Stimulated activated memory B cell treated with anti-CD40 and anti-IgM and Interleukin-4, amounts not matched to agents 10 μg/mL and 1 μg/mL and 100 μg/mL, for 72 hours (primary cell): ENCODE measurements at regions not wholly inside any gene's neighbourhood (a gene's known extent, or its start where the extent isn't known, plus 50 kb on each side); places are given as distances from the start of the nearest gene placed in this dataset.
A peak's percentile ranks its signal among the peaks of the same experiment; 100 is the strongest.

Experiments used
- ATAC-seq: fragments of 150-1000 bp; cut with Tn5 transposase; 2 replicates; pipeline ENCODE4 v1.10.0; 2021
- H3K27ac Mint-ChIP-seq: one replicate; pipeline ENCODE4 v1.8.0; 2022; ENCODE audit warnings: mild to moderate bottlenecking, mixed read lengths
- H3K27me3 Mint-ChIP-seq: one replicate; pipeline ENCODE4 v1.8.0; 2022; ENCODE audit warnings: mixed read lengths
- H3K36me3 Mint-ChIP-seq: one replicate; pipeline ENCODE4 v1.8.0; 2022; ENCODE audit warnings: mixed read lengths
- H3K4me1 Mint-ChIP-seq: one replicate; pipeline ENCODE4 v1.8.0; 2022; ENCODE audit warnings: mixed read lengths
- H3K4me3 Mint-ChIP-seq: one replicate; pipeline ENCODE4 v1.8.0; 2022; ENCODE audit warnings: mild to moderate bottlenecking, moderate library complexity, mixed read lengths
- H3K9me3 Mint-ChIP-seq: one replicate; pipeline ENCODE4 v1.8.0; 2022; ENCODE audit warnings: mixed read lengths

GRCh38 chr4:12770351-12770750 lies 713.8 kb downstream of the RAB28 start:
- Mint-ChIP-seq H3K36me3 (no peaks in the 10 kb centered on the region), H3K4me1 (peaks cover 5% of the 10 kb centered on the region), H3K27ac (no peak overlapping the region), H3K4me3 (no peak overlapping the region), H3K9me3 (no peaks in the 10 kb centered on the region), H3K27me3 (peaks cover 8% of the 10 kb centered on the region)
- ATAC-seq, result no peak

GRCh38 chr4:12761694-12762093 lies 722.4 kb downstream of the RAB28 start:
- Mint-ChIP-seq H3K27ac (no peak overlapping the region), H3K27me3 (peaks cover 8% of the 10 kb centered on the region), H3K9me3 (no peaks in the 10 kb centered on the region), H3K36me3 (no peaks in the 10 kb centered on the region), H3K4me3 (no peak overlapping the region), H3K4me1 (no peaks in the 10 kb centered on the region)
- ATAC-seq, result no peak

GRCh38 chr4:12747154-12747553 lies 737.0 kb downstream of the RAB28 start:
- Mint-ChIP-seq H3K4me1 (no peaks in the 10 kb centered on the region), H3K9me3 (peaks cover 6% of the 10 kb centered on the region), H3K27me3 (no peaks in the 10 kb centered on the region), H3K36me3 (no peaks in the 10 kb centered on the region), H3K27ac (no peak overlapping the region), H3K4me3 (no peak overlapping the region)
- ATAC-seq, result no peak

DNA sequence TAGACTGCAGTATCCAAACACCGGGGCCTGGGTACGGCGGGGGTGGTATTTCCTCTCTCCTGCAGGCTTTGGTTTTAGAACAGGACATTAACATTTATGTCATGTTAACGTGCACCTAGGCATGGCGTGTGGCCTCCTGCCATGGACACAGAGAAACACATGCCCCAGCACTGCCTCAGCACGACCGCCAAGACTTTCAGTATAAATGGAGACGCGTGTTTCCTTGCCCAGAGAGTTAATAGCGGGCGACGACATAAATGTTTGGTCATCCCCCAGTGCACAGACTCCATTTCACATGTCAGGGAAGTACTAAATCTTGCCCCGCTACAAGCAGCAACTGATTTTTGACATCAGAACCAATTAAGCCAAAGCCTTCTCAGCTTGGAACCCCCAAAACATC lies 737.9 kb downstream of the RAB28 start:
- H3K4me3 Mint-ChIP-seq, result no peak overlapping the region
- H3K9me3 Mint-ChIP-seq, result peaks cover 3% of the 10 kb centered on the region
- H3K36me3 Mint-ChIP-seq, result no peaks in the 10 kb centered on the region
- no peak for ATAC-seq
- H3K27ac Mint-ChIP-seq, result no peak overlapping the region
- no peaks in the 10 kb centered on the region for H3K27me3 Mint-ChIP-seq
- no peaks in the 10 kb centered on the region for H3K4me1 Mint-ChIP-seq

DNA sequence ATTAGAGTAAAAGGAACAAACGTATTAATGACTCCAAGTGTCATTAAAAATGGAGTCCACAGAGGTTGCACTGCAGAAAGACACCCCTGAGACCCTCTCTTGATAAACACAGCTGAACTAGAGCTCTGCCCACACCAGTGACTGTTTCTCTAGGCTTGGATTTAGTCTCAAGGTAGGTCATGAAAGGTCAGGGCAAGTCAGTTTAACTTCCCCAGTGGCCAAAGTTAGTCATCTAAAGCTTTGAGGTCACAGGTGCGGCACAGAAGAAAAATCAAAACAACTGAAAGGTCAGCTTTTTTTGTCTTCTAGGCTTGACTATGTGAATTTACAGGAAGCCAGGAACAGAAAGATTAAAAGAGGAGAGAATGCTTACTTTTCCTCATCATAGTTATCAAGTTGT lies 749.6 kb downstream of the RAB28 start:
- Mint-ChIP-seq H3K4me3 (no peak overlapping the region), H3K36me3 (no peaks in the 10 kb centered on the region), H3K4me1 (peaks cover 7% of the 10 kb centered on the region), H3K9me3 (peaks cover 3% of the 10 kb centered on the region), H3K27ac (peak overlapping the region; percentile 21), H3K27me3 (peaks cover 17% of the 10 kb centered on the region)
- peak; percentile 87 for ATAC-seq

DNA sequence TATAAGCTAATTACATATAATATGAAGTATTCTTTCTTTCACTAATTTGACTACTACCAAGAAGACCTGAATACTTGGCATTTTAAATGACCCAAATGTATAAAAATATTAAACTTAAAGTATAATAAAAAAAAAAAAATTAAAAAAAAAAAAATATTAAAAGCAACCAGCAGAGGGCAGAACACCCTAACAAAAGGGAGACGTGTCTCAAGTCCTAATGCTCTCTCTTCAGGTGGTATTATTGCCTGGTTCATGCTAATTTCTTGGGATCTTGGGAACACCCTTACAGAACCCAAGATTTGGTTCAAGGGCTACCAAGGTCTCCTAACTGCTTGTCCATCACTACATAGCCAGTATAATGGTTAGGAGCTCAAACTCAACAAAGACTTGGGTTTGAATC lies 754.8 kb downstream of the RAB28 start:
- no peak overlapping the region for H3K4me3 Mint-ChIP-seq
- H3K36me3 Mint-ChIP-seq, result no peaks in the 10 kb centered on the region
- peaks cover 3% of the 10 kb centered on the region for H3K4me1 Mint-ChIP-seq
- H3K9me3 Mint-ChIP-seq, result no peaks in the 10 kb centered on the region
- no peak overlapping the region for H3K27ac Mint-ChIP-seq
- no peak for ATAC-seq
- H3K27me3 Mint-ChIP-seq, result peaks cover 32% of the 10 kb centered on the region

DNA sequence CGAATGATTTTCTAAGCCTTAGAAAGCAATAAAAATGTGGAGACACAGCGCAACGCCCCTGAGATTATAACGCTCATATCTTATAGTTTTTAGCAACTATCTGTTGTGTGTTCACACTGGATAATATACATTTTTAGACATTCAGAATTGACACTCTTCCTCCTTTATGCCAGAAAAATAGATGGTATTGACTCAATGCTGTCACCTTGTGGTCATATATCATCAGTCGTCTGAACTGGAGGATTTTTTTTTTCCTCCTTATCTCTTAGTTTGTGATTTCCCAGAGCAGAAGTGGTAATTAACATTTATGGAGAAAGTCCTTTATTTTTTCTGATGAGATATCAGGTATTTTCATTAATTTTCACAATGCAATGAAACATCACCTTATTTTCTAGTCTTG lies 759.6 kb downstream of the RAB28 start:
- no peak overlapping the region for H3K27ac Mint-ChIP-seq
- peaks cover 10% of the 10 kb centered on the region for H3K4me1 Mint-ChIP-seq
- no peaks in the 10 kb centered on the region for H3K36me3 Mint-ChIP-seq
- H3K4me3 Mint-ChIP-seq, result no peak overlapping the region
- H3K9me3 Mint-ChIP-seq, result no peaks in the 10 kb centered on the region
- ATAC-seq, result no peak
- H3K27me3 Mint-ChIP-seq, result peaks cover 36% of the 10 kb centered on the region

GRCh38 chr4:12723849-12724447 lies 760.2 kb downstream of the RAB28 start:
- Mint-ChIP-seq H3K4me1 (peaks cover 10% of the 10 kb centered on the region), H3K4me3 (no peak overlapping the region), H3K27ac (no peak overlapping the region), H3K36me3 (no peaks in the 10 kb centered on the region), H3K9me3 (no peaks in the 10 kb centered on the region), H3K27me3 (peaks cover 36% of the 10 kb centered on the region)
- no peak for ATAC-seq

- H3K4me3 Mint-ChIP-seq, result no peak overlapping the region
- no peak for ATAC-seq
- no peak overlapping the region for H3K27ac Mint-ChIP-seq
- peaks cover 14% of the 10 kb centered on the region for H3K27me3 Mint-ChIP-seq
- H3K36me3 Mint-ChIP-seq, result no peaks in the 10 kb centered on the region
- H3K4me1 Mint-ChIP-seq, result no peaks in the 10 kb centered on the region
- no peaks in the 10 kb centered on the region for H3K9me3 Mint-ChIP-seq
These were observed 767.2 kb downstream of the RAB28 start for GRCh38 chr4:12716896-12717295.

- no peak overlapping the region for H3K27ac Mint-ChIP-seq
- no peak overlapping the region for H3K4me3 Mint-ChIP-seq
- H3K36me3 Mint-ChIP-seq, result no peaks in the 10 kb centered on the region
- H3K9me3 Mint-ChIP-seq, result no peaks in the 10 kb centered on the region
- ATAC-seq, result no peak
- peaks cover 3% of the 10 kb centered on the region for H3K27me3 Mint-ChIP-seq
- no peaks in the 10 kb centered on the region for H3K4me1 Mint-ChIP-seq
These were observed 771.3 kb downstream of the RAB28 start for GRCh38 chr4:12712648-12713339.

- no peaks in the 10 kb centered on the region for H3K36me3 Mint-ChIP-seq
- no peak overlapping the region for H3K27ac Mint-ChIP-seq
- no peaks in the 10 kb centered on the region for H3K9me3 Mint-ChIP-seq
- no peak for ATAC-seq
- H3K4me3 Mint-ChIP-seq, result no peak overlapping the region
- peaks cover 12% of the 10 kb centered on the region for H3K27me3 Mint-ChIP-seq
- H3K4me1 Mint-ChIP-seq, result no peaks in the 10 kb centered on the region
These were observed 776.6 kb downstream of the RAB28 start for GRCh38 chr4:12707381-12708175.

DNA sequence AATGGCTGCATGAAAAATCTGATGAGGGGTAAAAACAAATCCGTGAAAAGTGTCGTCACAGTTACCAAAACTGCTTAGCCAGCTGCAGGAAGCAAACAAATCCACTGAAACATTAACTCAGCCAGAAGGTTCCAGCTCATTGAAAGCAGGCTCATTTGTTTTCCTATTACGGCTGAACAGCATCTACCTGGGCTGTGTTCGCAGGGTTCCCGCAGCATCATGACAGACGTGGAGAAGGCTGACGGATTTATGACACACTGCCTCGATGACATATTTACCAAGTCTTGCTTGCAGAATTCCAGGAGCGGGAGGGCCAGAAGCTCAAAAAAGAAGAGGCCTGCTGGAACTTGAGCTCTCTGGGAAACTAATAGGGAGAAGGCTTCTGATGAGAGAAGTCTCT lies 781.1 kb downstream of the RAB28 start:
- Mint-ChIP-seq H3K27me3 (peaks cover 12% of the 10 kb centered on the region), H3K9me3 (no peaks in the 10 kb centered on the region), H3K36me3 (no peaks in the 10 kb centered on the region), H3K27ac (no peak overlapping the region), H3K4me1 (peaks cover 1% of the 10 kb centered on the region), H3K4me3 (no peak overlapping the region)
- ATAC-seq, result no peak

DNA sequence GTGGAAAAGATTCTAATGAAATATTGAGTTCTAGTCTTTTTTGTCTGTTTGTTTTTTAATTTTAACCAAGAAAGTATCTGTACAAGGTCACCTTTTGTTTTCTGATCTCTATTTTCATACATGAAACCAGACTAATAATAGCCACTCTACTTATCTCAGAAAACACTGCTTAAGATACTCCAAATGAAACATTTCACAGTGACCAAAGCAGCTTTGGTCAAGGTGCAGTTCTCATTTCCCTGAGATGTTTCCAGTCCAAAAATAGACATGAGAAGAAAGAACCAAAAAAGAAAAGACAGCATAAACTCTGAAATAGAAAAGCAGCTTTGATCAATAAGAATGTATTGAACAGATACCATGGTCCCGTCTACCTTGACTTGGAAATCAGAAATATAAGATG lies 782.8 kb downstream of the RAB28 start:
- H3K4me1 Mint-ChIP-seq, result peaks cover 10% of the 10 kb centered on the region
- H3K9me3 Mint-ChIP-seq, result no peaks in the 10 kb centered on the region

DNA sequence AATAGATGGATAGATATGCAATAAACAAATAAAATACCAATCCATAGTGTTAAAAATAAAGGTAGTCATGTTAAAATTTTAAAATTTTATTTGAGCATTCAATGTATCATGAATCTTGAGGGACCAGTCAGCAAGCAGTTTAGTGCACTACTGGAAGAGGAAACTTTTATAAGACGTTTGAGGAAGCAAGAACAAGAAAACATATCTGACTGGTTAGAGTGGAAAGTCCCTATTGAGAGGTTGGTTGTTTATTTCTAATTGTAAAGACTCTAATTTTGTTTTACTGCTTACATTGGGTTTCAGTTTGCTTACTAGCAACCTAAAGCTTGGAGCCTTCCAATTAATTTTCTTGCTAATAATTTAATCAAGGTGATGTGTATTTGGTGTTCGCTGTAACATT lies 786.2 kb downstream of the RAB28 start:
- no peaks in the 10 kb centered on the region for H3K27me3 Mint-ChIP-seq
- no peak overlapping the region for H3K4me3 Mint-ChIP-seq
- peaks cover 10% of the 10 kb centered on the region for H3K4me1 Mint-ChIP-seq
- no peaks in the 10 kb centered on the region for H3K9me3 Mint-ChIP-seq
- no peak for ATAC-seq
- H3K27ac Mint-ChIP-seq, result no peak overlapping the region
- no peaks in the 10 kb centered on the region for H3K36me3 Mint-ChIP-seq

More for the DNA sequence above, 782.8 kb downstream of the RAB28 start:
- no peaks in the 10 kb centered on the region for H3K36me3 Mint-ChIP-seq
- no peak overlapping the region for H3K4me3 Mint-ChIP-seq
- H3K27me3 Mint-ChIP-seq, result no peaks in the 10 kb centered on the region
- no peak for ATAC-seq
- H3K27ac Mint-ChIP-seq, result no peak overlapping the region

GRCh38 chr4:12692815-12693214 lies 791.3 kb downstream of the RAB28 start:
- H3K36me3 Mint-ChIP-seq, result no peaks in the 10 kb centered on the region

GRCh38 chr4:12691168-12691567 lies 793.0 kb downstream of the RAB28 start:
- H3K4me1 Mint-ChIP-seq, result no peaks in the 10 kb centered on the region
- H3K9me3 Mint-ChIP-seq, result no peaks in the 10 kb centered on the region
- H3K27ac Mint-ChIP-seq, result no peak overlapping the region
- ATAC-seq, result no peak
- no peak overlapping the region for H3K4me3 Mint-ChIP-seq
- no peaks in the 10 kb centered on the region for H3K36me3 Mint-ChIP-seq
- H3K27me3 Mint-ChIP-seq, result peaks cover 9% of the 10 kb centered on the region

More at GRCh38 chr4:12692815-12693214, 791.3 kb downstream of the RAB28 start:
- Mint-ChIP-seq H3K4me3 (no peak overlapping the region), H3K27ac (no peak overlapping the region), H3K4me1 (peaks cover 7% of the 10 kb centered on the region), H3K9me3 (no peaks in the 10 kb centered on the region), H3K27me3 (no peaks in the 10 kb centered on the region)
- no peak for ATAC-seq
